IMR-90 (cell line): ENCODE measurements at regions not wholly inside any gene's neighbourhood (a gene's known extent, or its start where the extent isn't known, plus 50 kb on each side); places are given as distances from the start of the nearest gene placed in this dataset.

Experiments used
- ATAC-seq: fragments of 200-7000 bp; cut with Tn5 transposase; 2 replicates; pipeline ENCODE4 v1.9.1; 2020; ENCODE audit warnings: low read depth, mild to moderate bottlenecking, moderate library complexity
- BruUV-seq: library from RNA; stranded (reverse); fragments of 400-500 nt; replicated peaks from 2 replicates; lab custom pipeline; 2021; lab: Mats Ljungman, UMichigan
- CTCF ChIA-PET: fragments of 300-600 bp; formaldehyde crosslinking; extraction: SDS; loops from one replicate; lab custom pipeline; 2021; ENCODE audit warnings: antibody characterized with exemption; lab: Yijun Ruan, JAX
- POLR2A ChIA-PET: fragments of 300-600 bp; sonication (Branson Sonifier 250); formaldehyde crosslinking; loops from one replicate; lab custom pipeline; 2022; ENCODE audit warnings: antibody characterized with exemption; ENCODE audit not compliant: unreplicated experiment; lab: Charles Lee
- DNase-seq: peaks from one replicate; pipeline ENCODE4 v3.0.0; 2013
- H2AFZ ChIP-seq: replicated peaks from 2 replicates; pipeline ENCODE3; 2013; ENCODE audit warnings: low read length, mild to moderate bottlenecking; ENCODE audit not compliant: poor library complexity
- H2AK5ac ChIP-seq: 2 replicates; pipeline ENCODE4 v1.6.1; 2013; ENCODE audit warnings: low read depth, low read length, inconsistent platforms
- H2AK9ac ChIP-seq: replicated peaks from 2 replicates; pipeline ENCODE3; 2013; ENCODE audit warnings: mild to moderate bottlenecking, low read depth, low read length, moderate library complexity; ENCODE audit not compliant: poor library complexity
- H2BK120ac ChIP-seq: 2 replicates; pipeline ENCODE4 v1.6.1; 2013; ENCODE audit warnings: low read depth, low read length, inconsistent platforms
- H2BK15ac ChIP-seq: 3 replicates; pipeline ENCODE4 v1.6.1; 2013; ENCODE audit warnings: low read depth, low read length, inconsistent platforms
- H2BK20ac ChIP-seq: 2 replicates; pipeline ENCODE4 v1.6.1; 2013; ENCODE audit warnings: low read depth, mild to moderate bottlenecking, inconsistent platforms, low read length, moderate library complexity
- H2BK5ac ChIP-seq: 2 replicates; pipeline ENCODE4 v1.6.1; 2013; ENCODE audit warnings: mild to moderate bottlenecking, low read depth, low read length, inconsistent platforms; ENCODE audit not compliant: poor library complexity, severe bottlenecking
- H3K14ac ChIP-seq: replicated peaks from 2 replicates; pipeline ENCODE4 v1.6.1; 2013; ENCODE audit warnings: low read depth, low read length, inconsistent platforms
- H3K18ac ChIP-seq: 2 replicates; pipeline ENCODE4 v1.6.1; 2013; ENCODE audit warnings: low read depth, low read length, control low read depth
- H3K23ac ChIP-seq: 2 replicates; pipeline ENCODE4 v1.6.1; 2013; ENCODE audit warnings: low read depth, low read length, inconsistent platforms
- H3K27ac ChIP-seq: 2 replicates; pipeline ENCODE4 v1.5.1; 2013; ENCODE audit warnings: mild to moderate bottlenecking, control low read depth, low read length; ENCODE audit not compliant: insufficient read depth
- H3K27me3 ChIP-seq: 2 replicates; pipeline ENCODE4 v1.6.1; 2013; ENCODE audit warnings: low read length; ENCODE audit not compliant: control insufficient read depth, insufficient read depth
- H3K36me3 ChIP-seq: 2 replicates; pipeline ENCODE4 v1.6.1; 2013; ENCODE audit warnings: low read length, mixed read lengths; ENCODE audit not compliant: control insufficient read depth, insufficient read depth
- H3K4ac ChIP-seq: 2 replicates; pipeline ENCODE4 v1.6.1; 2013; ENCODE audit warnings: low read depth, low read length, inconsistent platforms
- H3K4me1 ChIP-seq: 2 replicates; pipeline ENCODE4 v1.6.1; 2013; ENCODE audit warnings: low read length, mixed read lengths; ENCODE audit not compliant: control insufficient read depth, insufficient read depth
- H3K4me2 ChIP-seq: 2 replicates; pipeline ENCODE4 v1.6.1; 2013; ENCODE audit warnings: low read depth, mild to moderate bottlenecking, control low read depth, low read length, moderate library complexity
- H3K4me3 ChIP-seq: 2 replicates; pipeline ENCODE4 v1.5.1; 2013; ENCODE audit warnings: low read depth, mild to moderate bottlenecking, control low read depth, low read length, moderate library complexity; ENCODE audit not compliant: insufficient read depth
- H3K56ac ChIP-seq: 2 replicates; pipeline ENCODE4 v1.6.1; 2013; ENCODE audit warnings: low read length, inconsistent platforms; ENCODE audit not compliant: insufficient read depth; ENCODE audit errors: extremely low read depth
- H3K79me1 ChIP-seq, 2 experiments: 2 replicates each; pipeline ENCODE4 v1.6.1; 2013; ENCODE audit warnings: low read length in 2 of 2, inconsistent platforms in 1 of 2, low read depth in 1 of 2
- H3K9ac ChIP-seq: 2 replicates; pipeline ENCODE4 v1.6.1; 2013; ENCODE audit warnings: low read depth, low read length, control low read depth
- H3K9me1 ChIP-seq: 2 replicates; pipeline ENCODE4 v1.6.1; 2013; ENCODE audit warnings: low read length, inconsistent platforms; ENCODE audit not compliant: insufficient read depth
- H3K9me3 ChIP-seq: 2 replicates; pipeline ENCODE4 v1.6.1; 2013; ENCODE audit warnings: low read length; ENCODE audit not compliant: control insufficient read depth, insufficient read depth
- H4K20me1 ChIP-seq: 2 replicates; pipeline ENCODE4 v1.6.1; 2013; ENCODE audit warnings: low read length, inconsistent platforms; ENCODE audit not compliant: insufficient read depth
- H4K5ac ChIP-seq: 2 replicates; pipeline ENCODE4 v1.6.1; 2013; ENCODE audit warnings: mild to moderate bottlenecking, low read depth, low read length, control low read depth
- H4K8ac ChIP-seq, 2 experiments: 2 replicates each; pipeline ENCODE4 v1.6.1; 2013; ENCODE audit warnings: low read depth in 2 of 2, low read length in 2 of 2, control low read depth in 1 of 2, inconsistent platforms in 1 of 2
- H4K91ac ChIP-seq: 2 replicates; pipeline ENCODE4 v1.6.1; 2013; ENCODE audit warnings: low read depth, low read length, inconsistent platforms; ENCODE audit not compliant: insufficient read depth
- BHLHE40 ChIP-seq: fragments of 150-350 bp; IDR thresholded peaks from 2 replicates; pipeline ENCODE4 v1.6.1; 2016; ENCODE audit warnings: mild to moderate bottlenecking, low read depth, low read length
- MXI1 ChIP-seq: IDR thresholded peaks from 2 replicates; pipeline ENCODE4 v1.6.1; 2012; ENCODE audit warnings: low read depth, mild to moderate bottlenecking, low read length, moderate library complexity, borderline replicate concordance
- NFE2L2 ChIP-seq: fragments of 150-350 bp; IDR thresholded peaks from 2 replicates; pipeline ENCODE4 v1.6.1; 2016; ENCODE audit warnings: low read depth, mild to moderate bottlenecking, low read length
- POLR2A ChIP-seq: IDR thresholded peaks from 2 replicates; pipeline ENCODE4 v1.6.1; 2012; ENCODE audit warnings: mild to moderate bottlenecking, low read depth, low read length
- RAD21 ChIP-seq: IDR thresholded peaks from 2 replicates; pipeline ENCODE4 v1.6.1; 2012; ENCODE audit warnings: low read length, improper control_type of control experiment
- RCOR1 ChIP-seq: IDR thresholded peaks from 2 replicates; pipeline ENCODE4 v1.6.1; 2012; ENCODE audit warnings: mild to moderate bottlenecking, low read length, improper control_type of control experiment; ENCODE audit not compliant: insufficient replicate concordance
- WGBS, 2 experiments: methylation state at CpG; one replicate each; pipeline versions ENCODE4 v1.1.5 to v1.1.7; 2013; ENCODE audit warnings: missing lambda C conversion rate in 2 of 2; ENCODE audit not compliant: insufficient read length in 1 of 2; ENCODE audit errors: extremely low coverage in 2 of 2; 5-methylcytosine and 5-hydroxymethylcytosine counted together
- dilution Hi-C: fragments of 300-500 bp; cut with HindIII; formaldehyde crosslinking; loops from one replicate; pipeline ENCODE4 v1.14.3; 2018; ENCODE audit warnings: low sequenced_read_pairs; ENCODE audit not compliant: unreplicated experiment
- in situ Hi-C: fragments of 300-500 bp; cut with MboI; formaldehyde crosslinking; loops from 3 replicates; pipeline ENCODE4 v1.14.3; 2019; ENCODE audit warnings: low sequenced_read_pairs, inconsistent platforms, mixed read lengths
- intact Hi-C: fragments of 100-400 bp; cut with micrococcal nuclease; formaldehyde crosslinking; loops from 2 replicates; pipeline ENCODE4 v1.10.0; 2022
- TF ChIP-seq, protein P1 (sequence below): fragments of 150-350 bp; IDR thresholded peaks from 2 replicates; pipeline ENCODE4 v1.6.1; 2017; ENCODE audit warnings: mild to moderate bottlenecking, antibody characterized with exemption, low read length, low read depth

DNA sequence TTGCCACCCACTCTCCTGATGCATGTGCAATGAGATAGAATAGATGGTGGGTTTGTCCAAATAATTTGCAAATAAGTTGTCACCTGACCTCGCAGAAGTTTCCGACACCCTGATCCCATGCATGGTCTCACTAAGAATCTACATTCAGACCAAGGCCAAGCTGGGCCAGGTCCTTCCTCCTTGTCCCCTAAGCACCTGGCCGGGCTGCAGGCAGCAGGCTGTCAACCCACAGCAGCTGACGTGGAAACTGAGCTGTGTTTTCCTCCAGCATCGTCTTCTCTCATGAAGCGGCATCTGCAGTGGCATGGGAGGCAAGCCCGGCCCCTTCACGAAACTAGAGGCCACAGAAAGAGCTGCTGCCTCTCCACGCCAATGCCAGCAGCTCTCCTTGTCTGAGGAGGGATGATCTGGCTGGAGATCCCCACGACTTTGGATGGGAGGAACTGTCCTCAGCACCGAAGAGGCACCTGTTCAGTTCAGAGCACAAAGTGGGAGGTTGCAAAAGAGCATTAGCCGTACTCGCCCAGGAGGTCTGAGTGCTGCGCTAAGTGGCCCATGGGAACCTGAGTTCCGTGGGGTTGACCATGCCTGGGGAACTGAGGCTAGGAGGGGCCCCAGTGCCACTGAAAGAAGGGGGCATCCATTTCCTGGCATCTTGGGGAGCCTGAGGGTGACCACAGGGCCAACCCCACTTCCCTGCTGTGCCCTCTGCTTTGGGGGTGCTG, 110.5 kb upstream of the INSIG1 start:
- Histone ChIP-seq H2AK9ac (no peak overlapping the region), H3K9ac (no peak overlapping the region), H4K20me1 (no peaks in the 10 kb centered on the region), H2BK20ac (no peak overlapping the region), H4K5ac (no peak overlapping the region), H3K14ac (no peak overlapping the region), H3K4ac (no peak overlapping the region), H3K4me3 (no peak overlapping the region), H3K56ac (no peak overlapping the region), H3K4me2 (no peak overlapping the region), H3K27ac (no peak overlapping the region), H3K79me1 (no peaks in the 10 kb centered on the region), H2AK5ac (no peak overlapping the region), H2AFZ (no peak overlapping the region), H3K23ac (no peak overlapping the region), H2BK120ac (no peak overlapping the region), H4K91ac (no peak overlapping the region), H3K9me1 (no peaks in the 10 kb centered on the region), H3K18ac (no peak overlapping the region), H2BK5ac (no peak overlapping the region), H3K36me3 (no peaks in the 10 kb centered on the region), H3K27me3 (peaks cover under 1% of the 10 kb centered on the region), H4K8ac (no peak overlapping the region), H2BK15ac (no peak overlapping the region), H3K9me3 (peaks cover 16% of the 10 kb centered on the region), H3K4me1 (no peaks in the 10 kb centered on the region)
- in situ Hi-C loops, result no loop called here
- no TSS peak for BruUV-seq
- TF ChIP-seq RCOR1 (no peak), RAD21 (no peak), NFE2L2 (no peak), MXI1 (no peak), BHLHE40 (no peak), POLR2A (no peak)
- TF ChIP-seq, protein P1, sequence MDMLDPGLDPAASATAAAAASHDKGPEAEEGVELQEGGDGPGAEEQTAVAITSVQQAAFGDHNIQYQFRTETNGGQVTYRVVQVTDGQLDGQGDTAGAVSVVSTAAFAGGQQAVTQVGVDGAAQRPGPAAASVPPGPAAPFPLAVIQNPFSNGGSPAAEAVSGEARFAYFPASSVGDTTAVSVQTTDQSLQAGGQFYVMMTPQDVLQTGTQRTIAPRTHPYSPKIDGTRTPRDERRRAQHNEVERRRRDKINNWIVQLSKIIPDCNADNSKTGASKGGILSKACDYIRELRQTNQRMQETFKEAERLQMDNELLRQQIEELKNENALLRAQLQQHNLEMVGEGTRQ, result no peak
- DNase-seq (no peak), ATAC-seq (no peak)
- intact Hi-C loops, result no loop called here
- ChIA-PET CTCF (no interaction called here), POLR2A (no interaction called here)
- WGBS, 2 experiments, result 71% methylated on average over 6 of the region's 15 CpGs; no CpG with 5 or more reads in 1 of the 2 experiments
- dilution Hi-C loops, result no loop called here
